H9 (cell line): ENCODE measurements at regions not wholly inside any gene's neighbourhood (a gene's known extent, or its start where the extent isn't known, plus 50 kb on each side); places are given as distances from the start of the nearest gene placed in this dataset.

ENCODE experiments used
- DNase-seq: peaks from one replicate; pipeline ENCODE4 v3.0.0-alpha.2; 2017
- H2AFZ ChIP-seq: one replicate; pipeline ENCODE4 v1.6.1; 2013; ENCODE audit warnings: mild to moderate bottlenecking, low read length, control low read depth, moderate library complexity
- H2AK5ac ChIP-seq: 2 replicates; pipeline ENCODE4 v1.6.1; 2013; ENCODE audit warnings: low read length, control low read depth, mixed read lengths; ENCODE audit not compliant: insufficient read length
- H2BK120ac ChIP-seq: one replicate; pipeline ENCODE4 v1.6.1; 2013; ENCODE audit warnings: low read depth, mild to moderate bottlenecking, low read length, control low read depth, inconsistent platforms; ENCODE audit not compliant: poor library complexity, severe bottlenecking
- H2BK12ac ChIP-seq: 2 replicates; pipeline ENCODE4 v1.6.1; 2013; ENCODE audit warnings: low read length, control low read depth, mixed read lengths, low read depth; ENCODE audit not compliant: insufficient read length
- H2BK15ac ChIP-seq: 2 replicates; pipeline ENCODE4 v1.6.1; 2013; ENCODE audit warnings: low read depth, low read length, control low read depth
- H2BK20ac ChIP-seq: one replicate; pipeline ENCODE4 v1.6.1; 2013; ENCODE audit warnings: low read depth, mild to moderate bottlenecking, low read length, control low read depth, inconsistent platforms; ENCODE audit not compliant: poor library complexity, severe bottlenecking
- H2BK5ac ChIP-seq: 2 replicates; pipeline ENCODE4 v1.6.1; 2013; ENCODE audit warnings: low read length, control low read depth, mixed read lengths; ENCODE audit not compliant: insufficient read length
- H3K14ac ChIP-seq: 2 replicates; pipeline ENCODE4 v1.6.1; 2013; ENCODE audit warnings: low read length, control low read depth; ENCODE audit not compliant: insufficient read depth
- H3K18ac ChIP-seq: 2 replicates; pipeline ENCODE4 v1.6.1; 2013; ENCODE audit warnings: low read depth, mild to moderate bottlenecking, mixed read lengths, low read length, control low read depth; ENCODE audit not compliant: insufficient read length
- H3K23ac ChIP-seq: 2 replicates; pipeline ENCODE4 v1.6.1; 2013; ENCODE audit warnings: low read length, control low read depth, mixed read lengths, low read depth; ENCODE audit not compliant: insufficient read length
- H3K23me2 ChIP-seq: 2 replicates; pipeline ENCODE4 v1.6.1; 2013; ENCODE audit warnings: low read depth, mild to moderate bottlenecking, mixed read lengths, low read length, control low read depth; ENCODE audit not compliant: insufficient read length, poor library complexity, severe bottlenecking
- H3K27ac ChIP-seq: 2 replicates; pipeline ENCODE4 v1.5.1; 2013; ENCODE audit warnings: low read length, control low read depth, mixed read lengths, low read depth; ENCODE audit not compliant: insufficient read length
- H3K27me3 ChIP-seq: 2 replicates; pipeline ENCODE4 v1.6.1; 2013; ENCODE audit warnings: low read length, control low read depth, inconsistent platforms; ENCODE audit not compliant: insufficient read depth
- H3K4ac ChIP-seq: 2 replicates; pipeline ENCODE4 v1.6.1; 2013; ENCODE audit warnings: low read depth, mild to moderate bottlenecking, control low read depth, inconsistent platforms, low read length, moderate library complexity
- H3K4me1 ChIP-seq: 2 replicates; pipeline ENCODE4 v1.6.1; 2013; ENCODE audit warnings: low read length, control low read depth, inconsistent platforms; ENCODE audit not compliant: insufficient read depth
- H3K4me2 ChIP-seq: 2 replicates; pipeline ENCODE4 v1.6.1; 2013; ENCODE audit warnings: low read length, control low read depth, mixed read lengths; ENCODE audit not compliant: insufficient read length, insufficient read depth
- H3K56ac ChIP-seq: 2 replicates; pipeline ENCODE4 v1.6.1; 2013; ENCODE audit warnings: low read depth, mild to moderate bottlenecking, mixed read lengths, low read length, control low read depth; ENCODE audit not compliant: insufficient read length
- H3K79me1 ChIP-seq: 2 replicates; pipeline ENCODE4 v1.6.1; 2013; ENCODE audit warnings: low read depth, mild to moderate bottlenecking, moderate library complexity, low read length, control low read depth, inconsistent platforms; ENCODE audit not compliant: insufficient read depth, poor library complexity, severe bottlenecking
- H3K79me2 ChIP-seq: 2 replicates; pipeline ENCODE4 v1.6.1; 2013; ENCODE audit warnings: low read length, control low read depth, inconsistent platforms; ENCODE audit not compliant: insufficient read depth
- H3K9ac ChIP-seq: 2 replicates; pipeline ENCODE4 v1.6.1; 2013; ENCODE audit warnings: low read length, control low read depth, mixed read lengths; ENCODE audit not compliant: insufficient read length; ENCODE audit errors: extremely low read depth
- H3K9me3 ChIP-seq: one replicate; pipeline ENCODE4 v1.6.1; 2013; ENCODE audit warnings: low read depth, low read length, inconsistent platforms; ENCODE audit not compliant: control insufficient read depth
- H3T11ph ChIP-seq: one replicate; pipeline ENCODE4 v1.6.1; 2013; ENCODE audit warnings: mild to moderate bottlenecking, low read length, control low read depth, inconsistent platforms
- H4K20me1 ChIP-seq: one replicate; pipeline ENCODE4 v1.6.1; 2013; ENCODE audit not compliant: control insufficient read depth, insufficient read length, insufficient read depth
- H4K5ac ChIP-seq: 2 replicates; pipeline ENCODE4 v1.6.1; 2013; ENCODE audit warnings: low read depth, mild to moderate bottlenecking, mixed read lengths, low read length, control low read depth; ENCODE audit not compliant: insufficient read length
- H4K8ac ChIP-seq: replicated peaks from 2 replicates; pipeline ENCODE4 v1.6.1; 2013; ENCODE audit warnings: low read length, control low read depth, mixed read lengths, low read depth; ENCODE audit not compliant: insufficient read length
- H4K91ac ChIP-seq: 2 replicates; pipeline ENCODE4 v1.6.1; 2013; ENCODE audit warnings: low read depth, mild to moderate bottlenecking, moderate library complexity, mixed read lengths, low read length, control low read depth; ENCODE audit not compliant: insufficient read length
- H3K27ac Mint-ChIP-seq, 3 experiments: 2 replicates in 2 of 3; 3 replicates in 1 of 3; pipeline ENCODE4 v1.8.0; 2020 to 2021; ENCODE audit warnings: mixed read lengths in 3 of 3, mild to moderate bottlenecking in 1 of 3, moderate library complexity in 1 of 3
- H3K27me3 Mint-ChIP-seq: 2 replicates; pipeline ENCODE4 v1.8.0; 2021; ENCODE audit warnings: low read depth, mild to moderate bottlenecking, moderate library complexity, mixed read lengths
- H3K36me3 Mint-ChIP-seq, 3 experiments: 2 replicates in 2 of 3; 3 replicates in 1 of 3; pipeline ENCODE4 v1.8.0; 2020 to 2021; ENCODE audit warnings: low read depth in 3 of 3, mixed read lengths in 3 of 3; ENCODE audit not compliant: insufficient read depth in 1 of 3
- H3K4me1 Mint-ChIP-seq, 2 experiments: 2 replicates each; pipeline ENCODE4 v1.8.0; 2020; ENCODE audit warnings: mixed read lengths in 2 of 2
- H3K4me3 Mint-ChIP-seq, 2 experiments: 2 replicates in 1 of 2; 3 replicates in 1 of 2; pipeline ENCODE4 v1.8.0; 2020 to 2021; ENCODE audit warnings: mild to moderate bottlenecking in 2 of 2, mixed read lengths in 2 of 2, moderate library complexity in 1 of 2
- H3K9me3 Mint-ChIP-seq, 2 experiments: 2 replicates in 1 of 2; 3 replicates in 1 of 2; pipeline ENCODE4 v1.8.0; 2020; ENCODE audit warnings: mild to moderate bottlenecking in 2 of 2, mixed read lengths in 2 of 2, moderate library complexity in 1 of 2
- WGBS: extraction: QIAGEN DNeasy Blood & Tissue Kit; methylation state at CpG from one replicate; pipeline ENCODE4 v1.1.7; 2013; ENCODE audit warnings: missing lambda C conversion rate, low lambda C conversion rate, mixed read lengths; ENCODE audit not compliant: insufficient read length; ENCODE audit errors: extremely low coverage; 5-methylcytosine and 5-hydroxymethylcytosine counted together
- TF ChIP-seq, protein P1 (sequence below): fragments of 200-600 bp; sonication (generic); conservative IDR thresholded peaks from 3 replicates; pipeline ENCODE4 v1.8.0; 2021; ENCODE audit warnings: antibody characterized with exemption, mild to moderate bottlenecking

DNA sequence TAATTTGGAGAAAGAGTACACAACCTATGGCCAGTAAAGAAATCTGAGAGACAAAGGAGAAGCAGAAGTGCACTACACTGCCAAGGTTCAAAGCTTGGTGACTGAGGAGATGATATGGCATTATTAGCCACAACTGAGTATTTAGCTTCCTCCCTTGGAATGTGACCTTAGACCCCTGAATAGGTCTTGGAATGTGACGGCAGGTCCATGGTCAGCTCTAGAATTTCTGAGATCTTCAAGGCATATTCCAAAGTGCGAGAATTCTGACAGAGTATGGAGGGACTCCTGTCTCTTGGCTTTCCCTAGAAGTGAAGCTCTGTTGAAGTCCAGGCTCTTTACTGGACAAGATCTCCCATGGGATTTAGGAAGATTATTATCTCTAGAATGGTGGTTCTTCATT lies 130.0 kb upstream of the FN1 start:
- no peak overlapping the region for H3K27ac Mint-ChIP-seq
- Histone ChIP-seq H2AFZ (no peak overlapping the region), H3K4me2 (no peak overlapping the region), H4K5ac (no peak overlapping the region), H4K91ac (no peak overlapping the region), H3K56ac (no peak overlapping the region), H3K27ac (no peak overlapping the region), H3K9ac (no peak overlapping the region), H3T11ph (no peak overlapping the region), H2BK12ac (no peak overlapping the region), H3K4ac (no peak overlapping the region), H3K14ac (no peak overlapping the region), H4K20me1 (no peaks in the 10 kb centered on the region), H2AK5ac (no peak overlapping the region), H2BK5ac (no peak overlapping the region), H3K18ac (no peak overlapping the region), H3K9me3 (no peaks in the 10 kb centered on the region), H2BK20ac (no peak overlapping the region), H3K79me1 (no peaks in the 10 kb centered on the region), H3K27me3 (no peaks in the 10 kb centered on the region), H2BK120ac (no peak overlapping the region), H3K4me1 (no peaks in the 10 kb centered on the region), H2BK15ac (no peak overlapping the region), H3K79me2 (no peaks in the 10 kb centered on the region), H3K23ac (no peak overlapping the region), H3K23me2 (no peaks in the 10 kb centered on the region), H4K8ac (no peak overlapping the region)
- H3K4me3 Mint-ChIP-seq: no peak overlapping the region
- TF ChIP-seq, protein P1, sequence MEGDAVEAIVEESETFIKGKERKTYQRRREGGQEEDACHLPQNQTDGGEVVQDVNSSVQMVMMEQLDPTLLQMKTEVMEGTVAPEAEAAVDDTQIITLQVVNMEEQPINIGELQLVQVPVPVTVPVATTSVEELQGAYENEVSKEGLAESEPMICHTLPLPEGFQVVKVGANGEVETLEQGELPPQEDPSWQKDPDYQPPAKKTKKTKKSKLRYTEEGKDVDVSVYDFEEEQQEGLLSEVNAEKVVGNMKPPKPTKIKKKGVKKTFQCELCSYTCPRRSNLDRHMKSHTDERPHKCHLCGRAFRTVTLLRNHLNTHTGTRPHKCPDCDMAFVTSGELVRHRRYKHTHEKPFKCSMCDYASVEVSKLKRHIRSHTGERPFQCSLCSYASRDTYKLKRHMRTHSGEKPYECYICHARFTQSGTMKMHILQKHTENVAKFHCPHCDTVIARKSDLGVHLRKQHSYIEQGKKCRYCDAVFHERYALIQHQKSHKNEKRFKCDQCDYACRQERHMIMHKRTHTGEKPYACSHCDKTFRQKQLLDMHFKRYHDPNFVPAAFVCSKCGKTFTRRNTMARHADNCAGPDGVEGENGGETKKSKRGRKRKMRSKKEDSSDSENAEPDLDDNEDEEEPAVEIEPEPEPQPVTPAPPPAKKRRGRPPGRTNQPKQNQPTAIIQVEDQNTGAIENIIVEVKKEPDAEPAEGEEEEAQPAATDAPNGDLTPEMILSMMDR: no peak
- WGBS: no CpG with 5 or more reads among the region's 2 CpGs
- H3K4me1 Mint-ChIP-seq: no peaks in the 10 kb centered on the region
- no peaks in the 10 kb centered on the region for H3K36me3 Mint-ChIP-seq
- H3K9me3 Mint-ChIP-seq: no peaks in the 10 kb centered on the region
- DNase-seq: no peak
- no peaks in the 10 kb centered on the region for H3K27me3 Mint-ChIP-seq
